Activated CD8-positive, alpha-beta memory T cell treated with anti-CD3 and anti-CD28 coated beads for 1 hour (primary cell): ENCODE measurements at regions not wholly inside any gene's neighbourhood (a gene's known extent, or its start where the extent isn't known, plus 50 kb on each side); places are given as distances from the start of the nearest gene placed in this dataset.
"Not testable (repeated sequence)": the region's sequence is repeated elsewhere in the genome, so short reads cannot be mapped to it uniquely, and the experiment has no call there.

Experiments used
- DNase-seq, 2 donors: peaks; one replicate each; pipeline ENCODE4 v3.0.0-alpha.2; 2020; ENCODE audit warnings: low read depth in 1 of 2; ENCODE audit errors: extremely low read depth in 1 of 2

GRCh38 chr9:106039151-106039935, 345.0 kb downstream of the TMEM38B start:
- DNase-seq: no peak

- DNase-seq: not testable (repeated sequence)
These were observed 347.6 kb downstream of the TMEM38B start for GRCh38 chr9:106041920-106042319.

GRCh38 chr9:106051545-106051944, 357.2 kb downstream of the TMEM38B start:
- DNase-seq: no peak

GRCh38 chr9:106052166-106052565, 357.8 kb downstream of the TMEM38B start:
- DNase-seq: no peak

GRCh38 chr9:106052735-106053134, 358.4 kb downstream of the TMEM38B start:
- no peak for DNase-seq

GRCh38 chr9:106056328-106056727, 362.0 kb downstream of the TMEM38B start:
- DNase-seq: no peak

- no peak for DNase-seq
These were observed 364.1 kb downstream of the TMEM38B start for GRCh38 chr9:106058460-106058859.

- DNase-seq: no peak
These were observed 365.5 kb downstream of the TMEM38B start for GRCh38 chr9:106059886-106060285.

GRCh38 chr9:106060885-106061284, 366.5 kb downstream of the TMEM38B start:
- DNase-seq: no peak

GRCh38 chr9:106062250-106062649, 367.9 kb downstream of the TMEM38B start:
- DNase-seq: no peak

- DNase-seq: no peak
These were observed 370.8 kb downstream of the TMEM38B start for GRCh38 chr9:106065136-106065535.

- DNase-seq: no peak
These were observed 371.4 kb downstream of the TMEM38B start for GRCh38 chr9:106065579-106066214.

- no peak for DNase-seq
These were observed 372.7 kb downstream of the TMEM38B start for GRCh38 chr9:106066940-106067524.

- no peak for DNase-seq
These were observed 374.9 kb downstream of the TMEM38B start for GRCh38 chr9:106069241-106069640.

- no peak for DNase-seq
These were observed 378.1 kb downstream of the TMEM38B start for GRCh38 chr9:106072421-106072820.

- no peak for DNase-seq
These were observed 379.7 kb downstream of the TMEM38B start for GRCh38 chr9:106074006-106074405.

GRCh38 chr9:106075236-106075959, 381.1 kb downstream of the TMEM38B start:
- no peak for DNase-seq

- DNase-seq: no peak
These were observed 381.6 kb downstream of the TMEM38B start for GRCh38 chr9:106075960-106076327.

- no peak for DNase-seq
These were observed 382.4 kb downstream of the TMEM38B start for GRCh38 chr9:106076711-106077110.

GRCh38 chr9:106077731-106078130, 383.4 kb downstream of the TMEM38B start:
- no peak for DNase-seq

GRCh38 chr9:106082621-106083020, 388.3 kb downstream of the TMEM38B start:
- no peak for DNase-seq
